GM18858 (cell line): ENCODE measurements at regions not wholly inside any gene's neighbourhood (a gene's known extent, or its start where the extent isn't known, plus 50 kb on each side); places are given as distances from the start of the nearest gene placed in this dataset.

Source experiments
- ATAC-seq: cut with Tn5 transposase; IDR thresholded peaks from one replicate; pipeline ENCODE4 v1.9.1; 2021; ENCODE audit not compliant: unreplicated experiment

DNA sequence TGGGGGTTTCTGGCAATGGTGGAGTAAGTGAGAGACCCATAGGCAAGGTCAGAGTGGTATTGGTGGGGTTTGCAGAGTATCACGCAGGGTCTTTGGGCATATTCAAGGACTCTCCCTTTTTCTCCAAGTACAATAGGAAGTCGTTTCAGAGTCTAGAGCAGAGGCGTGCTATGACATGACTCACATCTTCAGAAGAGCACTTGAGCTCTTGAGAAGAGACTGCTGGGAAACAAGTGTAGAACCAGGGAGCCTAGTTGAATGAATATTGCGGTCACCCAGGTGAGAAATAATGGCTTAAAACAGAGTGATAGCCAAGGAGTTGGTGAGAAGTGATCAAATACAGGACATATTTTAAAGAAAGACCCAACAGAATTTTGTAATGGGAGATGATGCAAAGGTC lies 813.4 kb downstream of the TLE1 start:
- no peak for ATAC-seq

- ATAC-seq: no peak
These were observed 815.1 kb downstream of the TLE1 start for GRCh38 chr9:80874276-80874675.

DNA sequence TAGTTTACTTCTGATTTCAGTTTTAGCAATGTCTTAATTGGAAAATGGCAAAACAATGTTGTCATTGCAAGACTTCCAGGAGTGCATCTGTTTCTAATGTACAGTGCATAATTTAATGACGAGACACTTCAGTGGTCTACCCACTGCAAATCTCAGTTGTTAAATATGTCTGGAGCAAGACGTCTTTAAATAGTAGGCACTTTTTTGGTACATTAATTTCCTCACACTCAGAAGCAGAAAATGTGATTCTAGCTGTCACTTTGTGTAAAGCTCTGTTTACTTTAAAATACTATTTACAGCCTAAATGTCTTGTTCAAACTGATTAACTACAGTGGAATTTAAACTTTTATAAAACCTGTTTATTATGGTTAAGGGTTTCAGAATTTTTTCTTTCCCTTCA lies 815.5 kb downstream of the TLE1 start:
- ATAC-seq: no peak

- ATAC-seq: no peak
These were observed 817.8 kb downstream of the TLE1 start for GRCh38 chr9:80871596-80871995.

DNA sequence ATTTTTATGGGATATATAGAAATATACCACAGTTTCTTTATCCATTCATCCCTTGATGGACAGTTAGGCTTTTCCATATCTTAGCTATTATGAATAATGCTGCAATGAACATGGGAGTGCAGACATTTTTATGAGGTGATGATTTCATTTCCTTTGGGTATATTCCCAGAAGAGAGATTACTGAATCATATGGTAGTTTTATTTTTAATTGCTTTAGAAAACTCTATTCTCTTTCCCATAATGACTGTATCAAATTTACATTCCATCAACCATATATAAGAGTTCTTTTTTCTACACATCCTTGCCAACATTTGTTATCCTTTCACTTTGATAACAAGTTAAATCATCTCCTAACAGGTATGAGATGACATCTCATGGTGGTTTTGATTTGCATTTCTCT lies 821.6 kb downstream of the TLE1 start:
- no peak for ATAC-seq

DNA sequence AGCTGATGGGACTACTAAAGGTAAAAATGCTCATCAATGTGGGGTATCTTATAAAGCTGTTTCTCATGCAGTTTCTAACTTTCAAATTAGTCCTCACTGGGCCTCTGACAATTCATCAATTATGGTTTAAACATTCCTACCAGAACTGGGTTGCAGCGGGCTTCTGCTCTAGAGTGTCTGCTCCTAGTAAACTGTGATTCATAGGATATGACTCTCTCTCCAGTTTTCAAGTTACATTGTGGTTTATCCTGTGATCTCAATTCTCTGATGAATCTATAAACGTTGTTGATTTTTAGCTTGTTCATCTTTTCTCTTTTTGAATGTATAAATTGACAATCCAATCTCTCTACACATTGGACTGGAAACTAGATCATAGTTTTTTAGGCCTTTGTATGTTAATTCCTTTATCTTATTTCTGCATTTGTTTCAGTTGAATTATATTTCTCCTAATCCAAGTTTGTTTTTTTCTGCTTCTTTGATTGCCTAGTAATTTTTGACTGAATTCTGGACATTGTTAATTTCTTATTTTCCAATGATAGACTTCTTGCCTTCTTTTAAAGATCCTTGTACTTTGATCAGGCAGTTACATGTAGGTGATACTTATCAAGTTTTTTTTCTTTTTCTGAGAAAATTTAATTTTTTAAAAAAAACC lies 822.6 kb downstream of the TLE1 start:
- ATAC-seq: no peak

DNA sequence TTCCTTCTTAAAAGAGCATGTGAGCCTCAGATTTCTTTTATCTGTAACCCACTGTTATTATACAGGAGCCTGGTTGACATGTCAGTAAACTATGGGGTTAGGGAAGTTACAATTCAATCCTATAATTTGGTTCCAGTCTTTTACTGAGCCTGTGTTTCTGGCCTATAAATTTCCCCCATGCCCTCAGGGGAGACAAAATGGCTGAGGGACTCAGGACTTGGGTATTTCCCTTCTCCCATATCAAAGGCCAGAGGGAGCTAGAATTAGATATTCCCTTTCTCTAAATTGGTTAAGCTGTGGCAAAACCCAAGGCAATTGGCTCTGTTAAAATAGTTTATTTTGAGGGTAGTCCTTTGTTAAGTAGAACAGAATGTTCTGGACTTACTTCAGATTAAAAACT lies 823.2 kb downstream of the TLE1 start:
- no peak for ATAC-seq

DNA sequence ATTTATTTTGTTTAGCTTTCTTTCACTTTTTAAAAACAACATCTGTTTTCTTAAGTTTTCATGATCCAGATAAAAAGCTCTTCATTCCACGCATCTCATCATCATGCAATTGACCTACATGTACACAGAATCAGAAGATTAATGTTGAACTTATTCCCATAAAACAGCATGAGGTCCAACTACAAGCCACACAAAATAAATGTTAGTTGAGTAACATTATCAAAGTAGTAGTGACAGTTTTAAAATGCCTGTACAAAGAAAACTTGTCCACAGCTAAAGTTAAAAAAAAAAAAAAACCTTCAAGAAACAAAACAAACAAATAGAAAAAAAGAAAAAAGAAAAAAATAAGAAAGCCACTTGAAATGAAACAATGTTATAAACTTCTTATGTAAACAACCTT lies 846.3 kb downstream of the TLE1 start:
- ATAC-seq: no peak

DNA sequence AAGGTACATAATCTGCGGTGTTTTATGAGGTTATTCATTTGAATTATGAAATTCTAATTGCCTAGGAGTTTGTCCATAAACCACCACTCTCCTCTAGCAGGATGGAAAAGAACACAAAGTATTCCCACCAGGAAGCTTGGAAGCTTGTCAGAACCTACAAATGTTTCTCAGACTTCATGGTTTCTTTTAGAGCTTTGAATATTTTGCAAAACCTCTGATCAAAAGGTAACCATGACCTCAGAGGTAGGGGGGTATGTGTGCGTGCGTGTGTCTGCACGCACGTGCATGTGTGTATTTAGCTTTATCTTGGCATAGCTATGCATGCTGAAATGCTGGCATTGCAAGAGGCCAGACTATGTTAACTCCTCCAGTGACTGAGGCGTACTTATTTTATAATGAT lies 847.0 kb downstream of the TLE1 start:
- ATAC-seq: no peak

DNA sequence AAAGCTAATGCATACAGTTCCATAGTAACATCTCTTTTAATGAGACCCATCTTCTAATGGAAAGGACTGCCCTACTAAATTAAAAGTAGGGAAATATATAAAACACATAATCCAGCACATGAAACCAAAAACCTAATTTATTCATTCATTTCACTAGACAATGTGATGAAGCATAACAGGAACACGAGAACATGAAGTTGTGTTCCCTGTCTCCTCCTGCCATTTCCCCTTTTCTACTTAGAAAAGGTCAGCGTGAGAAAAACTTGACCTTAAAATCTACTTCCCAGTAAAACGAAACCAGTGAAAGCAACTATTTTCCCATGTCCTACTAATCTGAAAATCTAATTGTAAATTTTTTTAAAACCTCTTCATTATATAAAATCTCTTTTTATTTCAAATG lies 847.5 kb downstream of the TLE1 start:
- ATAC-seq: no peak

DNA sequence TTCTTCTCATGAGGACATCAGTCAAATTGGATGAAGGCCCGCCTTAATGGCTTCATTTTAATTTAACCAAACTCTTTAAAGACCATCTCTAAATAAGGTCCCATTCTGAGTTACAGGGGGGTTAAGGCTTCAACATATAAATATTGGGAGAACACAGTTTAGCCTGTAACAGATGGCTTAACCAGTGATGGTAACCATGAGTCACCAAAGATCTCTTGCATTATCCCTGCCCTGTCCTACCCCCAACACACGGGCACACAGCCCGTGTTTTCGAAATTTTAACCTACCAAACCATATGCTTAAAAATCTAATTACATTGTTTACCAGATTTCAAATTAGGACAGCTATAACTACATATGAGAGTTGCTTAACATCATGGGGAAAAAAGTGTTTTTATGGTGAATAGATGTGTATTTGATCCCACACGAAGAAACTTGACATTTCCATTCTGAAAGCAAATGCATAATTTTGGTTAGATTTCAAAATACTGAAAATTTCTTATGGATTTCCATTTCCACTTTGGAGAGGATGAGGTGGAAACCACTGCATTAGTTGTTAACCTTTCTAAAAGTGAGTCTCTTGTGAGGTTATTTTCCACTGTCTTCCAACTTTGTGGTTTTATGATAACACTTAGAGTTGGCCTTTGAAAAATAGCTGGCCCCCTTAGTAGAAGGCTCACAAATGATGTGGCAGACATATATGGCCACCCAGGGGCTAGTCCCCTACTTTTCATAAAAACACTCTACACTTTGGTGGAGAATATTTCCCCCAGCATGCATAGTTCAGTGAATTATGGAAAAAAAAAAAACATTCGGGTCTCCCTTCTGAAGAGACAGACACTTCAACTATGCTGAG lies 849.3 kb downstream of the TLE1 start:
- ATAC-seq: no peak

DNA sequence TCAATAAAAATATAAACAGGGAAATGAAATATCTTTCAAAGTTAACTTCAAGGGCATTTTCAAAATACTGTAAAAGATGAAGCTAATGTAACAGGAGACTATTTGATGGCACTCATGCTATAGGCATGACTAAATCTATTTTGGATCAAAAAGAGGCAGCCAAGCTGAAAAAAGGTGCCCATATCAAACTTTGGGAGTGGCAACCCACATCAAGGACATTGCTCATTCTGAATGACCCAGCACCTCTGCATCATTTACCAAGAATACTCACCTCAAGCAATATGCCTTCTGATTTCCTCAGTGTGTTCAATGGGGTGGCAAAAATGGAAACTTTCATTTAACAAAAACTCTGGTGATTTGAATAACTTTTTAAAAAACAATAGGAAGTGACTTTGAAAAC lies 853.3 kb downstream of the TLE1 start:
- ATAC-seq: no peak

GRCh38 chr9:80831751-80832150 lies 857.6 kb downstream of the TLE1 start:
- ATAC-seq: no peak

DNA sequence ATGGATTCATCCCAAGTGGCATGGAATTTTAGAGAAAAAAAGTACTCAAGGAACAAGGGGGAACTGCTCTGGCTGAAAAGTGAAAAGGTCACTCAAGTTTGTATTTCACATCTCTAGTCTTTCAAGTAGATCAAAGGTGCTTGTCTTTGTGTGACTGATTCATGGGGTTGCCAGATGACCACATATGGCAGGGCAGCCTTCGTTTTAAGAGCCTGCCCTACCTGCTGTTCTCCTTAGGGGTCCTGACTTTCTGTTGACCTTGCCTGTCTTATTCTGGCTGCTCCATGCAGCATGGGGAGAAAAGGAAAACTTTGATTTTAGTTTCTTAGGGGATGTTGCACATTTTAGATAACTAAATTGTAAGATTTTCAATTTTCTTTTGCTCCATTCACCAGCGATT lies 877.7 kb downstream of the TLE1 start:
- ATAC-seq: no peak

DNA sequence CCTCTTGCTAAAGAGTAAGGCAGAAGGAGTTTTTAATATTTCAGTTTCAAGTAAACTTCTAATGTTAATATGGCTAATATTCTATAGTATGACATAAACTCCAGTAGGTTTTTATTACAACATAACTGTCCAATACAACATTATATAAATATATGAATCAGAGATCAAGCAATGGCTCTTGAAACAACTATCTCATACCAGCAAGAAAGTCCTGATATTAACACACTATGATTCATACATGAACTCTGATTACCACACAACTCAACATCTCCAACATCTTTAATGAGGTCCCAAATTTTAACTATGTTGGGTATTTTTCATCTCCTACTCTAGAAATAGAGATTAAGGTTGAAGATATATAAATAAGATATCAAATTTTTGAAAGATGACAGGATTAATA lies 878.3 kb downstream of the TLE1 start:
- no peak for ATAC-seq

DNA sequence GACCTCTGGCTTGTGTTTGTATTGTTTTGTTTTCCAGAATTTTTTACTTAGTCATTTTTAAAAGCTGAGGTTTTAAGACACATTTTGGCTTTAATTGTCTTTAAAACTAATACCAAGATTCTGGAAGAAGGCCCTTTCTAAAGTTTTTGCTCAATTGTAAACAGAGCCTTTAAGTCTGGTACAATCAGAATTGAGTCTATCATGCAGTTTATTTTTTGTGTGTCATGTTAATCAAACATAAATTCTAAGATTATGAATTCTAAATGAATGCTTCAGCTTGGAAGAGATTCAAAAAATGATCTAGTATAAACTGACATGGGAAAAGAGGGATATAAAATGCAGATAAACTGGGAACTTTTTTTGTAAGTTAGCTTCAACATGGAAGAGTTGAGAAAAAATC lies 882.7 kb downstream of the TLE1 start:
- ATAC-seq: no peak

- ATAC-seq: no peak
These were observed 884.5 kb downstream of the TLE1 start for GRCh38 chr9:80804873-80805272.

- no peak for ATAC-seq
These were observed 891.3 kb downstream of the TLE1 start for GRCh38 chr9:80797831-80798688.

GRCh38 chr9:80797101-80797829 lies 892.1 kb downstream of the TLE1 start:
- ATAC-seq: no peak

- ATAC-seq: no peak
These were observed 892.7 kb downstream of the TLE1 start for GRCh38 chr9:80796632-80797031.

DNA sequence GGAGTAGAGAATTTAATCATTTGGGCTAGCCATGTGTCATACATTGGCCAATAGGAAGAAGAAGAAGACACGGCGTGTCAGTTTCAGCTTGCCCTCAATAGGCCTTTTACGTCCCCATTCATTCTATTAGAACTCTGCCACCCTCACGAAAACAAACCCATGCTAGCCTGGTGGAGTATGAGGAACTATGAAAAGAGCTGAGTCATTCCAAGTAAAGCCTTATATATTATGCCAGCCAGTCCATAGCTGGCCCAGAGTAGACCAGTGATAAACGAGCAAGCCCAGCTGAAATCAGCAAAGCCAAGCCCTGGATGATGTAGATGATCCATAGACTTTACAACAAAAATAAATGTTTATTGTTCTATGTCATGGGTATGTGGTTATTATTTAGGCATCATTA lies 895.1 kb downstream of the TLE1 start:
- ATAC-seq: no peak
